HG02852 (cell line): ENCODE measurements at regions not wholly inside any gene's neighbourhood (a gene's known extent, or its start where the extent isn't known, plus 50 kb on each side); places are given as distances from the start of the nearest gene placed in this dataset.
"Not testable (repeated sequence)": the region's sequence is repeated elsewhere in the genome, so short reads cannot be mapped to it uniquely, and the experiment has no call there.

ENCODE experiments used
- ATAC-seq: cut with Tn5 transposase; IDR thresholded peaks from one replicate; pipeline ENCODE4 v1.9.1; 2021; ENCODE audit warnings: mild to moderate bottlenecking, moderate library complexity; ENCODE audit not compliant: unreplicated experiment

DNA sequence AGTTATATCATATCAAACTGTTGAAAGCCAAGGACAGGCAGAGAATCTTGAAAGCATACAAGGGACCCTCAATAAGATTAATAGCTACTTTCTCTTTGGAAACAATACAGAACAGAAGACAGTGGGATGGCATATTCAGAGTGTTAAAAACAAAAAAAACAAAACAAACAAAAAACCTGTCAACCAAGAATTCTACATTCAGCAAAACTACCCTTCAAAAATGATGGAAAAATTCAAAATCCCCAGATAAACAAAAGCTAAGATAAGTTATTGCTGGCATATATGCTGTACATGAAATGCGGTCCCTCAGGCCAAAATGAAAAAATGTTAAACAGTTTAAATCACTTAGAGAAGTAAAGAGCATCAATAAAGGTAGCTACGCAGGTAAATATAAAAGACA lies 425.1 kb downstream of the ACTL7B start:
- ATAC-seq: no peak

DNA sequence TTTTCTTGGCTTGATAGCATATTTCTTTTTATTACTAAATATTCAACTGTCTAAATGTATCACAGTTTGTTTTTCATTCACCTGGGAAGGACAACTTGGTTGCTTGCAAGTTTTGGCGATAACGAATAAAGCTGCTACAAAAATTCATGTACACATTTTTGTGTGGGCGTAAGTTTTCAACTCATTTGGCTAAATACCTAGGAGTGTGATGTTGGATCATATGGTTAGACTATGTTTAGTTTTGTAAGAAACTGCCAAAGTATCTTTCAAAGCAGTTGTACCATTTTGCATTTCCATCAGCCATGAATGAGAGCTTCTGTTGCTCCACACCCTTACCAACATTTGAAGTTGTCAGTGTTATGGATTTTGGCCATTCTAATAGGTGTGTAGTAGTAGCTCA lies 428.0 kb downstream of the ACTL7B start:
- no peak for ATAC-seq

DNA sequence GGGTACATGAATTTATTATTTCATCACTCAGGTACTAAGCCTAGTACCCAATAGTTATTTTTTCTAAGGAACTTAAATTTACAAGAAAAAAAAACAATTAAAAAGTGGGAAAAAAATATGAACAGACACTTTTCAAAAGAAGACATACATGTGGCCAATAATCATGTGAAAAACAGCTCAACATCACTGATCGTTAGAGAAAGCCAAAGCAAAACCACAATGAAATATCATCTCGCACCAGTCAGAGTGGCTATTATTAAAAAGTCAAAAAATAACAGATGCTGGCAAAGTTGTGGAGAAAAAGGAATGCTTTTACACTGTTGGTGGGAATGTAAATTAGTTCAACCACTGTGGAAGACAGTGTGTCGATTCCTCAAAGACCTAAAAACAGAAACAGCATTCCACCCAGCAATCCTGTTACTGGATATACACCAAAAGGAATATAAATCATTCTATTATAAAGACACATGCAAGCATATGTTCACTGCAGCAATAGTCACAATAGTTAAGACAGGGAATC lies 429.3 kb downstream of the ACTL7B start:
- not testable (repeated sequence) for ATAC-seq

DNA sequence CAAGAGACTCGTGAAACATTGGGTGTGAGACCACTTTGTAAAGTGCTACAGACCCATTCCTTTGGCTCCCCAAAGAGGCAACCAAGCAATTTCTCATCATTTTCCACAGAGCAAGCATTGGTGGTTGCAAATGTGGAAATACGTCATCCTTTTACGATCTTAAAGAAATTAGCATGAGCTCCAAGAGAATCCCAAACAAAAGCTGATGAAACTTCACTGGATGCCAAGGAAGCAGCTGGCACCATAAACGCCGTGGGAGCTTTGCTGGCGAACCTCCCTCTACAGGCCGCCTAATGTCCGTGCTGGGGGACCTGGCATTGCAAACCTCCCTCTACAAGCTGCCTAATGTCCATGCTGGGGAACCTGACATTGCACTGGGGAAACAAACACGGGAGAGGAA lies 432.4 kb downstream of the ACTL7B start:
- ATAC-seq: no peak

DNA sequence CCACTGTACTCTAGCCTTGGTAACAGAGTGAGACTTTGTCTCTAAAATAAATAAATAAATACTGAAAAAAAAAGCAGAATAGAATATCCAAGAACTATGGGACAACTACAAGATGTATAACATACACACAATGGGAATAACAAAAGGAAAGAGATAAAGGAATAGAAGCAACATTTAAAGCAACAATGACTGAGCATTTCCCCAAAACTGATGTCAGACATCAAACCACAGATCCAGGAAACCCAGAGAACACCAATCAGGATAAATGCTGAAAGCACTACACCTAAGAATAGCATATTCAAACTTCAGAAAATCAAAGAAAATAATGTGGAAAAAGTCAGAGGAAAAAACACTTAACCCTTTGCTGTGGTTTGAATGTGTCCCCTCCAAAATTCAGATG lies 436.4 kb downstream of the ACTL7B start:
- ATAC-seq: no peak

DNA sequence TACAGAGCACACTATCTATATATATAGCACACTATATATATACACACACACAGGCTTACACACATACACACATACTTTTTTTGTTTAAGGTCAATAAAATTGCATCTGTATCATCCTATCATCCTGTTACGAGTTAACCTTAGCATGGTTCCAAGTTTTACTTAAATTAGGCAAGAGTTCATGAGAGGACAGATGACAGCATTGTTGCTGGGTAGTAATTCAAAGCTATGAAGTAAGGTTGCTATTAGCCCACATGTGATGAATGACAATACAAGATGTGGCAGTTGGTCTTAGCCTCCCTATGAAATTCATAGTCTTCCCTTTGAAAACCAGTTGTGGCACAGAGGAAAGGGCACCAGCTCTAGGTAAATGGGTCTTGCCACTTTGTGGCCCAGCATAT lies 438.1 kb downstream of the ACTL7B start:
- ATAC-seq: no peak

DNA sequence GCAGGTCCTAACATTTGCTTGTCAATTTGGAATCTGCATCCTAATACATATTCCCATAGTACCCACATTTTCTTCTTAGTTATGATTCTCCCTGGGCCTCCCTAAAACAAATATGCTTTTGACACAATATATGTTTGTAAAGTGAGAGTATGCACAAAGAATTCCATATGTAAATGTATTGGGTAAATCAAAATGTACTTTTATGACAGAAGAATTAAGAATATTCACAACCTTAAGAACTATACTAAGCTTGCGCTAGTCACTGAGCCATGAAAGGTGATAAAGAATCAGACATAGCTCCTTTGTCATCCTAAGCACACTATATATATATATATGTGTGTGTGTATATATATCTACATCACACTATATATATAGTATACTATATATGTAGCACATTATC lies 438.5 kb downstream of the ACTL7B start:
- no peak for ATAC-seq

DNA sequence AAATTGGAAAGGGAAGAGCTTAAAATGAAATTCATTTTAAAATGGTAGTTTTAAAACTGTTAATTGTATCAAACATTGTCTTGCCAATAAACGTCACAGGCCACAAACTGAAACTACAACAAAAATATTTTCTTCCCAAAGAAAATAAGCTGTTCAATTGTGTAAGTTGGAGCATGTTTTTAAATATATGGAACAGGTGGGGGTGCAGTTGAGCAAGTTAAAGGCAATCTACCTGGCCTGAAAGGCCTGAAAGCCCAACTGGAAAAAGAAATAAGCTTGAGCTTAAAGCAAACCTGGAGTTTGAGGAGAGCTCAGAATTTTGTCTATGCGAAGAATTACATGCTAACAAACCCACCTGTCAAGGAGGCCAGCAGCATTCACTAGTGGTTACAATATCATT lies 439.5 kb downstream of the ACTL7B start:
- no peak for ATAC-seq

DNA sequence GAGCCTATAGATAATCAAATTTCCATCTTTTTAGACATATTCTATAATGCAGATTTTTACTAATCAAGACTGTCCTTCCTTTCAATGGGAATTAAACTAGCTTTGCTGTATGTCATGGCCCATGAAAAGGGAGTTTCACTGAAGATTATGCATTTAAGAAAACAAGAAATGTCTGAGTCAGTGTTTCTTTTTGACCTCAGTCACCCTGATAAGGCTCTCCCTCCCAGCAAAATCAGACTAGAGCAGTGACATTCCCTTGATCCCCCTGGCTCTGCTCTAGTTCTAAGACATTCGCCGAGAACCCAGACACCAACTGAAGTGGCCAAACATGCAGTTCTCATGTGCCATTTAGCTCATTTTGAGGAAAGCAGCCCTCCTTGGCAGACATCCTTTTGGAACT lies 442.0 kb downstream of the ACTL7B start:
- no peak for ATAC-seq

DNA sequence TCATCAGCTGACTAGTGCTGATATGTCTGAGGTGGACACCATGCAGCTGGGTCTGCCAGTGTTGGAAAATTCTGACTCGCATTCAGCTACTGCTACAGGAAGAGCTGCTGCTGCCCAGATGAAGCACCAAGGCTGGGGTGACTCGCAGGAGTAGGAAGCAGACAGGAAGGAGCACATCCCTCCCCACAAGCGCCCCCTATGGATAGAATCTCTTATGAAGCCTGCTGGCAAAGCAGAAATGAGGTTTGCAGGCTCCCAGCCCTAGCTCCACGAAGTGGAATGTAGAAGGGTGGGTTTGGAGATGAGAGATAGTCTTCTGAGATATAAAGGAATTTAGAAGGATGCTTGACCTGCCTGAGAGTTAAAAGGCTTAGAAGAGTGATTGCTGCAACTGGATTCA lies 443.0 kb downstream of the ACTL7B start:
- ATAC-seq: no peak

DNA sequence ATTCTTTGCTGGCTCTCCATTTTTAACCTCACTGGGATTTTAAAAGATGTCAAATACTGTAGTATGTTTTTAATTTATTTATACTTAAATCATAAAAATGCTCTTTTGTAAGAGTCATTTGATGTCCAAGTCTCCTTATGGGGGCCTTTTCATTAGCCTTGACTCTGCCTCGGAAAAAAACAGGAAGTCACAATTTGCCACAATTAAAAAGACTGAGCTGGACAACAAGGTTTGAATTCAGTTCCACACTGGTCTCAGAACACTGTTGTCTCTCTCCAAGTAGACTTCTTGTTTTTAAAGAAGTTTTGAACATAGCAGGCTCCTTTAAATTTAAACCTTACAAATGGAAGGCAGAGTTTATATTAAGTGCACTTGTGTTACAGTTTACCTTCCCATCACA lies 444.2 kb downstream of the ACTL7B start:
- ATAC-seq: no peak

DNA sequence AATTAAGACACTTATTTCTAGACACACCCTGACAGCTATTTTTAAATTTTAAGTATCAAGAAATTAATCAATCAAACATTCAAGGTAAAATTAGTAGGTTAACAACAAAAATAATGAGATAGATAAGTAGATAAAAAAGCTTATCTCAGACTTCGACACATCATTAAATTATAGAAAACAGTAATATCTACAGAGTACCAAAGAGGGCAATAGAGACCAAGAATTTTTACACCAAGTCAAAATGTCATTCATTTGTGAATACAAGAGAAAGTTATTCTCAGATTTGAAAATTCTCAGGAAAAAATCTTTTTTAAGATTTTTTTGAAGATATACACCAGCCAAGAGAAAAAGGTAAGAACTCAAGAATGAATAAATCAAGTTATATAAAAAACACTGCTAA lies 445.6 kb downstream of the ACTL7B start:
- ATAC-seq: no peak

DNA sequence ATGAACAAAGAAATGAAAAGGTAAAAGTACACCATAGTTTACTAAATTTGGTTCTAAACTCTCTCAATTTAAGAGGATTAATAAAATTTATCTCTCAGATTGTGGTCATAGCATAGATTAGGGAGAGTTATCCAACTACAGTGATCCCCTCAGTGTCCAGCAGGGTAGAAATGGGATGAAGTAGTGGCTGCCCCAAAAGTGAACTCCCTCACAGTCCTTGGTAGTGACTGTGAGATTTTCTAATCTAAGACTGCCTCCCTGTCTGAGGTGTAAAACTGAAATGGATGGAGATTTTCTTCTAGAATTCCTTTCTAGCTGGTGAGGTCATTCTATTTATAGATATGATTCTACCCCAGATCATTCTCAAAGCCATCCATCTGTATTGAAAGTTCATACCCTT lies 455.5 kb downstream of the ACTL7B start:
- no peak for ATAC-seq

DNA sequence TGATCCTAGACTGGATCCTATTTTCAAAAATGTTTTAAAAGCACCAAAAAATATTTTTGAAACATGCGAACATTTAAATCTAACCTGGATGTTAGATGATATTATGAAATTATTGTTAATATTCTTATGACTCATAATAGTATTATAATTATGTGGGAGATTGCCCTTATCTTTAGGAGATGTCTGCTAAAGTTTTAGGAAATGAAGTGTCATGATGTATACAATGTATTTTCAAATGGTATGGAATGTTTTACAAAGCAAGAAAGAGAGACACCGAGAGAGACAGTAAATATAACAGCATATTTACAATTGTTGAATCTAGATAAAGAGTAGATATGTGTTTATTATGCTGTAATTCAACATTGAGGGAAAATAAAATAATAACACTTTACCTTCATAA lies 455.9 kb downstream of the ACTL7B start:
- ATAC-seq: no peak

DNA sequence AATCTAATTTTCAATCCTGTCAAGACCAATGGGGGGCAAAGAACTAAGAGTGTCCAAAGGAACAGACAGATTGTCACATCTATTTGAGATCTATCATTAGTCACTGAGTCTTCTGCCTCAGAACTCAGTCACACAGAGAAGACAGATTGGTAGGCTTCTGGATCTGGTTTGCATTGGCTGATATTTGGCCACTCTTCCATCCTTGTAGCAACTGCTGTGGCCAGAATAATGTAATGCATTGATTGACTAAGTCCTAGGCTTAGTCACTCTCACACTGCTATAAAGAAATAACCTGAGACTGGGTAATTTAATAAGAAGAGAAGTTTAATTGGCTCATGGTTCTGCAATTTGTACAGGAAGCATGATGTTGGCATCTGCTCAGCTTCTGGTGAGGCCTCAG lies 458.5 kb downstream of the ACTL7B start:
- no peak for ATAC-seq

DNA sequence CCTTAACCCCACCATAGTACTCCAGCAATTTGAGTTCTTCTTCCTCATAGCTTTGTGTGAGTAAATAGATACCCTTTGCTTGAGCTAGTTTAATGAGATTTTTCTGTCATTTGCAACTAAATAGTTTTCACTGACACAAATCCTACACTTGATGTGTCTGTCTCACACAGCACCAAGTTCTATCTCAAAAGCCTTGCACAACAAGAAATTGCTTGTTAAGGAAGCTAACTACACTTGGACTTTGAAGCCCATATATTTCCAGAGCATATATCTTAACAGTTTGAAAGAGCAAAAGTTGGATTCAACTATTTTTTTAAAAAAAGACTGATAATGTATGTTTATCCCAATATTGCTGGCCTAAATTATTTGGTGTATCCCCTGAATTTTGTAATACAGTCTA lies 459.2 kb downstream of the ACTL7B start:
- ATAC-seq: no peak

DNA sequence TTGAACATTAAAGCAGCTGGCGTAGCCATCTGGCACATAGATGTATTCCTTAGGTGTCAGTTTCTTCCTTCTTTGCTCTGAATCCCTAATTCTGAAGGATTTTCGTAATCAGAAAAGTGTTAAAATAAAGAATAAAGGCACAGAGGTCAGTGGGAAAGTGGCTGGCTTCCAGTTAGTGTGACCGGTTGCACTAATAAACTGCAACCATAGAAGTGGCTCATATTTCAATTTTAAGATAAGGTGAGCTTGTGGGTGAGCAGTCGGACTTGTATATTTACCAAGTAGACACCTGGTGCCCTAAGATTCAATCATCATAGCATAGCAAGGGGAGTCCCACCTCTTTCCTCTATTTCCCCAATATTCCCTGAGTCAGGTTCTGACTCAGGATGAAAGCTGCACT lies 459.6 kb downstream of the ACTL7B start:
- no peak for ATAC-seq

DNA sequence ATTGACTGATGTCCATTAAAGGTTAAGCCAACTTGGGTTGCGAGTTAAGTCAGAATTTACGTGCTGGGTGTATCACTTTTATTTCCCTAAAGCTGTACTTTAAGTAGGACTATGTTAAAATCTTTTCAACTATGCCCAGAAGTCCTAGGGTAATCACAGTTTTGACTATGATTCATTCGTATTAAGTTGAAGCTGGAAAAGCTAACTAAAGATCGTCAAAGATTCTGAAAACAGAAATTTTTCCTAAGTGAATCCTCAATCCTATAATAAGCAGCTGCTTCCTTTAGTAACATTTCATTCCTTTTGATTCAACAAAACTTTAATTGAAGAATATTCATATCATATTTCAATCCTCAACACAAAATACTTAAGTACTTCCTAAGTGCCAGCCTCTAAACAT lies 460.4 kb downstream of the ACTL7B start:
- ATAC-seq: no peak

DNA sequence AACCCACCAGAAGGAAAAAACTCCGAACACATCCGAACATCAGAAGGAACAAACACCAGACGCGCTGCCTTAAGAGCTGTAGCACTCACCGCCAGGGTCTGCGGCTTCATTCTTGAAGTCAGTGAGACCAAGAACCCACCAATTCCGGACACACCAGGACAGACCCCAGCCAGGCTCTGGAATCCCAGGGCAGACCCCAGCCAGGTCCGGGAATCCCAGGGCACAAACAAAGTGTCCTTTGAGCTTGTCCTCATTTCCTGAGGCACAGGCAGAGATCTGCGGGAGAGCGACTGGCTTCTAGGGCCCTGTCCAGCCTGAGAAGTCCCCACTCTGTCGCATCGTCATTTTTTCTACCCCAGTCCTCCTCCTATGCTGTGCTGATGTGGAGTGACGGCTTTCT lies 461.1 kb downstream of the ACTL7B start:
- no peak for ATAC-seq

DNA sequence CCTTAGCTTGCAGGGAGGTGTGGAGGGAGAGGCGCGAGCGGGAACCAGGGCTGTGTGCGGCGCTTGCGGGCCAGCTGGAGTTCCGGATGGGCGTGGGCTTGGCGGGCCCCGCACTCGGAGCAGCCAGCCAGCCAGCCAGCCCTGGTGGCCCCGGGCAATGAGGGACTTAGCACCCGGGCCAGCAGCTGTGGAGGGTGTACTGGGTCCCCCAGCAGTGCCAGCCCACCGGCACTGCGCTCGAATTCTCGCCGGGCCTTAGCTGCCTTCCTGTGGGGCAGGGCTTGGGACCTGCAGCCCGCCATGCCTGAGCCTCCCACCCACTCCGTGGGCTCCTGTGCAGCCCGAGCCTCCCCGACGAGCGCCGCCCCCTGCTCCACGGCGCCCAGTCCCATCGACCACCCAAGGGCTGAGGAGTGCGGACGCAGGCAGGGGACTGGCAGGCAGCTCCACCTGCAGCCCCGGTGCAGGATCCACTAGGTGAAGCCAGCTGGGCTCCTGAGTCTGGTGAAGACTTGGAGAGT lies 462.2 kb downstream of the ACTL7B start:
- not testable (repeated sequence) for ATAC-seq

DNA sequence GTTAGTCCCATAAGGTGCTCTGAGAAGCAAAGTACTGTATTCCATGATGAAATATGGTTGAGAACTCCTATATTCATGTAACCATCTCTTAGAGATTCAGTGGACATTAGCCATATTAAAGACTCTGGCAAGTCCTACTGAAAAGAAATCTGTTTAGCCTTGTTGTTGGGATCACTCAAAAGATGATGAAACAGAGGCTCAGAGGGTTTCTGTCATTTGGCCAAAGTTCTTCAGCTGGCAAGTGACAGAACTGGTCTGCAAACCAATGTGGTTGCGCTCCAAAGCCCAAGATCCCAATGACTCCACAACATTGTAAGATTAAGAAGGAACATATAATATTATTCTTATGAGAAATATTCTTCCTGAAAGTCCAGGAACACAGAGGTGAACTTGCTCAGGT lies 462.9 kb downstream of the ACTL7B start:
- ATAC-seq: no peak

DNA sequence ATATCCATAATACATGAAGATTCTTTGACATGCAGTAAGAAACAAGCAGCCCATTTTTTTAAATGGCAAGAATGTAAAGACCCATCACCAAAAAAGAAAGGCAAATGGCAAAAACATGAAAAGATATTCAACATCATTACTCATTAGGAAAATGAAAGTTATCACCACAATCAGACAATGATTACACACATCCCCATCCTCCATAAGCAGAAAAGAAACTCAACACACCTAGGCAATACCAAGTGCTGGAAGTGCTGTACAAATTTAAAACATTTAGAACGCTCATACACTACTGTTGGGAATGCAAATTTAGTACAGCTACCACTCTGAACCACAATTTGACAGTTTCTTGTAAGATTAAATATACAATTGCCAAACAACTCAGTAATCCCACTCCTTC lies 466.7 kb downstream of the ACTL7B start:
- ATAC-seq: no peak

DNA sequence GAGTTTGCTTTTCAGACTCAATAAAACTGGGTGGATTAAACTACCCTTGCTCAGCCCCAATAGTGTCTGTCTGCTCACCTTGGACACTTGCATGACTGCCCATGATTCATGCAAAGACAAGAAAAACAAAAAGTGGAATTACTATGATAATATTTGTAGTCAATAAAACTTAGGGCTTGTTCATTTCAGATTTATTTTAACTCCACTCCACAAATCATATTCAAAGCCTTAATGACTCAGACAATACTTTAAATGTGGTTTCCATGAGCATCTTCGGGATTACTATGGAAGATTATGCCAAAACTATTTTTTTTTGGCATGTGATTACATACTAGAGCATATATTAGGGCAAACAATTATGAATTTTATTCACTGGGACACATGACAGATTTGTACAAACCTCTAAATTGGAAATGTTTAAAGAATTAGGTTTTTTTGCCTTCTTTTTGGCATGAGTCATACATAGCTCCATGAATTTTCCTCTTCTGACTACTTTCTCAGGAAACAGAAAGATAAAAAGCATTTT lies 468.9 kb downstream of the ACTL7B start:
- no peak for ATAC-seq
